ENCODE measurements at regions not wholly inside any gene's neighbourhood (a gene's known extent, or its start where the extent isn't known, plus 50 kb on each side); places are given as distances from the start of the nearest gene placed in this dataset.

DNA sequence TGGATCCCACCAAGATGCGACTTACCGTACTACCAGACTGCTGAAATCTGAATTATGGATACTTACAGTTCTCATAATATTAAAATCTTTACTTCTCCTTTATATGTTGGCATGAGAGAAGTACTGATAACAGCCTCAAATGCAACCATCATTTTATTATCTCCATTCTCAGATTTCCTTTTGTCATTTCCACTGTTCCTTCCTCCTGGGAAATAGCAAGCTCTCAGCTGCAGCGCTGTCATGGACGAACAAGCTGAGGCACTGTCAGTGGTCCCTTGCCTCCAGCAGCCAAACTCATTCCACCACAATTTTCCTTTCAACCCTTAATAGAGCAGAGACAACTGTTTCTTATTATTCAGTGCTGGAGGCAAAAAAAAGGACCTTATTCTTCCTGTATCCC is 478.4 kb downstream of the ARL4A start:
- TF ChIP-seq, protein P1, sequence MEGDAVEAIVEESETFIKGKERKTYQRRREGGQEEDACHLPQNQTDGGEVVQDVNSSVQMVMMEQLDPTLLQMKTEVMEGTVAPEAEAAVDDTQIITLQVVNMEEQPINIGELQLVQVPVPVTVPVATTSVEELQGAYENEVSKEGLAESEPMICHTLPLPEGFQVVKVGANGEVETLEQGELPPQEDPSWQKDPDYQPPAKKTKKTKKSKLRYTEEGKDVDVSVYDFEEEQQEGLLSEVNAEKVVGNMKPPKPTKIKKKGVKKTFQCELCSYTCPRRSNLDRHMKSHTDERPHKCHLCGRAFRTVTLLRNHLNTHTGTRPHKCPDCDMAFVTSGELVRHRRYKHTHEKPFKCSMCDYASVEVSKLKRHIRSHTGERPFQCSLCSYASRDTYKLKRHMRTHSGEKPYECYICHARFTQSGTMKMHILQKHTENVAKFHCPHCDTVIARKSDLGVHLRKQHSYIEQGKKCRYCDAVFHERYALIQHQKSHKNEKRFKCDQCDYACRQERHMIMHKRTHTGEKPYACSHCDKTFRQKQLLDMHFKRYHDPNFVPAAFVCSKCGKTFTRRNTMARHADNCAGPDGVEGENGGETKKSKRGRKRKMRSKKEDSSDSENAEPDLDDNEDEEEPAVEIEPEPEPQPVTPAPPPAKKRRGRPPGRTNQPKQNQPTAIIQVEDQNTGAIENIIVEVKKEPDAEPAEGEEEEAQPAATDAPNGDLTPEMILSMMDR (IDR thresholded peaks at IDR 0.05) = no peak
- H3K4me3 ChIP-seq = no peak overlapping the region
- H3K36me3 ChIP-seq = no peaks in the 10 kb centered on the region
- DNase-seq (no peak), ATAC-seq (no peak), FAIRE-seq (no peak)
- no peaks in the 10 kb centered on the region for H3K9me3 ChIP-seq
- no peaks in the 10 kb centered on the region for H3K4me1 ChIP-seq
- H3K27me3 ChIP-seq = no peaks in the 10 kb centered on the region
- intact Hi-C loops (cut with DNase I) = no loop called here
- H3K27ac ChIP-seq = no peak overlapping the region
- 88 to 91% methylated on average over 4 of the region's 4 CpGs for WGBS, 2 donors

DNA sequence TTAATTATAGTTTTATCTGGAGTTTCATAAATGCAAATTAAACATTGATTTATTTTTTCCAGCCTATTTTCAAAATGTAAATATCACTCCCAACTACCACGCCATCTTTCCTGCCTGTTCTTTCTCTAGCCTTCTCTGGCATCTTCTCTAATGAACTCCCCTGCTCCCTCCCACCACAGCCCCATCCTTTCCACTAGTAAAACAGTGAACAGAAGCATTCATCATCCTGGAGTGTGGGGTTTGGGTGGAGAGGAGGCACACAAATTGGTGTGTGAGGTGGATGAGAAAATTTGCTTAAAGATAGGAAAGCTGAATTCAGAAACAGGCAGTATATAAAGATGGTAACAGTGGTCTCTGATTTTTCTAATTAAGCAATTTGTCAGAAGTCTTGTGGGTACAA is 479.4 kb downstream of the ARL4A start:
- Histone ChIP-seq H3K27me3 (no peaks in the 10 kb centered on the region), H3K36me3 (no peaks in the 10 kb centered on the region), H3K4me3 (no peak overlapping the region), H3K27ac (no peak overlapping the region), H3K4me1 (no peaks in the 10 kb centered on the region), H3K9me3 (no peaks in the 10 kb centered on the region)
- TF ChIP-seq, protein P1 (IDR thresholded peaks at IDR 0.05) = no peak
- ATAC-seq = no peak
- no peak for FAIRE-seq
- intact Hi-C loops (cut with DNase I) = no loop called here
- no peak for DNase-seq
- WGBS, 2 donors = 89 to 93% methylated on average over 1 of the region's 1 CpG

DNA sequence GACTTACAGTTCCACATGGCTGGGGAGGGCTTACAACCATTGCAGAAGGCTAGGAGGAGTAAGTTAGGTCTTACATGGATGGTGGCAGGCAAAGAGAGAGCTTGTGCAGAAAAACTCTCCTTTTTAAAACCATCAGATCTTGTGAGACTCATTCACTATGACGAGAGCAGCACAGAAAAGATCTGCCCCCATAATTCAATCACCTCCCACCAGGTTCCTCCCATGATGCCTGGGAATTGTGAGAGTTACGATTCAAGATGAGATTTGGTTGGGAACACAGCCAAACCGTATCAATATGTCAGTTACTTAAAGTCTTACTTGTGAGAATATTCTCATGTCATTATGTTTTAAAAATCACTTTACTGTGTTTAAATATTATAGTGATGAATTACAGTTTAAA is 481.9 kb downstream of the ARL4A start:
- no peak for FAIRE-seq
- H3K4me1 ChIP-seq = no peaks in the 10 kb centered on the region
- WGBS, 2 donors = 46 to 63% methylated on average over 3 of the region's 3 CpGs
- no peak for DNase-seq
- ATAC-seq = no peak
- no peaks in the 10 kb centered on the region for H3K36me3 ChIP-seq
- no peak overlapping the region for H3K27ac ChIP-seq
- intact Hi-C loops (cut with DNase I) = no loop called here
- TF ChIP-seq, protein P1 (IDR thresholded peaks at IDR 0.05) = no peak
- H3K4me3 ChIP-seq = no peak overlapping the region
- no peaks in the 10 kb centered on the region for H3K27me3 ChIP-seq
- no peaks in the 10 kb centered on the region for H3K9me3 ChIP-seq

DNA sequence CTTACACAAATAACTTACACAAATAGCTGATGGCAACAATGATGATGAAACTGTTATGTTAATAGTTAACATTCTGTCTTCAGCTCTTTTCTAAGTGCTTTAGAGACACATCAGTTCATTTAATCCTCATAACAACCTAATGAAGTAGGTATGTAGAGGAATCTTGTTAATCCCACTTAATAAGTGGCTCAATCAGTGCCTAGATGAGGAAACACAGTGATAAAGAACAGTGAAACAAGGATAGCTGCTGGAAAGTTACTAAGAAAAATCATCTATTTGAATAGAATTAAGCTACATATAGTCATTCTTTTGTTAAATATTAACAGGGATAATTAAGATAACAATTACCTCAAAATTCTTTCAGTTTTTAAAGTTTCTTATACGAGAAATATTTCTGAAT is 487.6 kb downstream of the ARL4A start:
- H3K4me3 ChIP-seq = no peak overlapping the region
- no peaks in the 10 kb centered on the region for H3K9me3 ChIP-seq
- TF ChIP-seq, protein P1 (IDR thresholded peaks at IDR 0.05) = no peak
- 19 to 30% methylated on average over 1 of the region's 1 CpG for WGBS, 2 donors
- no peaks in the 10 kb centered on the region for H3K36me3 ChIP-seq
- no peaks in the 10 kb centered on the region for H3K27me3 ChIP-seq
- H3K4me1 ChIP-seq = no peaks in the 10 kb centered on the region
- no peak overlapping the region for H3K27ac ChIP-seq
- DNase-seq (no peak), ATAC-seq (no peak), FAIRE-seq (no peak)
- intact Hi-C loops (cut with DNase I) = loop anchor here in 1 of 3 donors (10.0 kb wide), 1 partner anchor 490 kb away; the partner anchor contains the start of gene ARL4A

DNA sequence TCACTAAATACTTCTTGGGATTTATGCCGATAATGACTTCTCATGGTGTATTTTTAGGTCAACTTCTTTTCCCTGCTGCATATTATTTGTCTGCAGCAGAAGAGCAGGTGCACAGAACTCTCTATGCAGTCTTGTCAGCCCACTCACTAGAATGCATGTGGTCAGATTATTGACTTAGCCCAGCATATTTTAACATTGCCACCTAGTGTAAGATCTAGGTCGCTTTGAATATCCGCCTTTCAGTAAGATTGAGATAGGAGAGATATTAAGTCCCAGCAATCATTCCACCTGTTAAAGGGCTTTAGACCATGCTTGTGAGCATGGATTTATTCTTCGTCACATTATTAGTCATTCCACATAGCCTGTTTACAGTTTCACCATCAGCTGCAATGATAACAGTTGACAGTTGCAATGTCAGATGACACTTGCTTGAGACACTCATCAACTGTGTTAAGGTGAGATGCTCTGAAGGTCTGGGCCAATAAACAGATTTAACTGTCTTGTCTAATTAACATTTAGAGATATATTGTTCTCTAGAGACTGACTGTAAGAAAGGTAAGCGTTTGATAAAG is 491.7 kb downstream of the ARL4A start:
- ATAC-seq = peak in 3 of 4 donors; percentile 72 to 89 (median 74)
- intact Hi-C loops (cut with DNase I) = loop anchor here in 1 of 3 donors (10.0 kb wide), 1 partner anchor 494 kb away; the partner anchor contains the start of gene ARL4A
- Histone ChIP-seq H3K36me3 (no peaks in the 10 kb centered on the region), H3K9me3 (no peaks in the 10 kb centered on the region), H3K4me3 (no peak overlapping the region), H3K4me1 (no peaks in the 10 kb centered on the region), H3K27ac (no peak overlapping the region), H3K27me3 (no peaks in the 10 kb centered on the region)
- no peak for DNase-seq
- whole genome bisulfite sequencing, 2 donors = 28 to 31% methylated on average over 5 of the region's 5 CpGs
- TF ChIP-seq, protein P1 (IDR thresholded peaks at IDR 0.05) = peak in 1 of 4 donors; percentile 21
- FAIRE-seq = no peak
